ENCODE measurements at regions not wholly inside any gene's neighbourhood (a gene's known extent, or its start where the extent isn't known, plus 50 kb on each side); places are given as distances from the start of the nearest gene placed in this dataset.

GRCh38 chr16:77500286-77500598 is 65.4 kb upstream of the ADAMTS18 start:
- TF ChIP-seq CTCF (IDR thresholded peaks at IDR 0.05) (no peak), POLR2A (IDR thresholded peaks at IDR 0.05) (no peak), EP300 (IDR thresholded peaks at IDR 0.05) (no peak)
